NCI-H128 (cell line): ENCODE measurements at regions not wholly inside any gene's neighbourhood (a gene's known extent, or its start where the extent isn't known, plus 50 kb on each side); places are given as distances from the start of the nearest gene placed in this dataset.
"Not testable (repeated sequence)": the region's sequence is repeated elsewhere in the genome, so short reads cannot be mapped to it uniquely, and the experiment has no call there.

ENCODE experiments used
- DNase-seq: peaks from one replicate; lab custom pipeline; 2025; ENCODE audit not compliant: unreplicated experiment; lab: John Stamatoyannopoulos, UW

- not testable (repeated sequence) for DNase-seq
Measured at GRCh38 chr9:108032079-108032478, 542.5 kb upstream of the KLF4 start.

GRCh38 chr9:108031221-108031620 lies 541.7 kb upstream of the KLF4 start:
- not testable (repeated sequence) for DNase-seq

GRCh38 chr9:108026718-108027117 lies 537.1 kb upstream of the KLF4 start:
- not testable (repeated sequence) for DNase-seq

DNA sequence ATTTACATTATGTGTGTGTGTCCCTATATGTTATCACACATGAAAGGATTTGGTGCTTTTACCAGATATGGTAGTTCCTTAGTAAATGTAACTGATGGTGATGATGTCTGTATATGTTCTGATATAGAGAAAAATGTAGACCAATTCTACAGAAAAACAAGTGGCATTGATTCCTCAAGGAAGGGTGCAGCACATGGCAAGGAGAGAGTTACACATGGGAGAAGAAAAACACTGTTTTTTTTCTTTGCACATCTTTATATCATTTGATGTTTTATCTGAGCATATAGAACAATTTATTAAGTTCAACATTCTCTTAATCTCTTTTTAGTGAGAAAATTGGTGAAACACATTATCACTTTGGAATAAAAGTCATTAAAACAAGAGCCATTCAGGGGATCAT lies 535.0 kb upstream of the KLF4 start:
- DNase-seq = no peak

DNA sequence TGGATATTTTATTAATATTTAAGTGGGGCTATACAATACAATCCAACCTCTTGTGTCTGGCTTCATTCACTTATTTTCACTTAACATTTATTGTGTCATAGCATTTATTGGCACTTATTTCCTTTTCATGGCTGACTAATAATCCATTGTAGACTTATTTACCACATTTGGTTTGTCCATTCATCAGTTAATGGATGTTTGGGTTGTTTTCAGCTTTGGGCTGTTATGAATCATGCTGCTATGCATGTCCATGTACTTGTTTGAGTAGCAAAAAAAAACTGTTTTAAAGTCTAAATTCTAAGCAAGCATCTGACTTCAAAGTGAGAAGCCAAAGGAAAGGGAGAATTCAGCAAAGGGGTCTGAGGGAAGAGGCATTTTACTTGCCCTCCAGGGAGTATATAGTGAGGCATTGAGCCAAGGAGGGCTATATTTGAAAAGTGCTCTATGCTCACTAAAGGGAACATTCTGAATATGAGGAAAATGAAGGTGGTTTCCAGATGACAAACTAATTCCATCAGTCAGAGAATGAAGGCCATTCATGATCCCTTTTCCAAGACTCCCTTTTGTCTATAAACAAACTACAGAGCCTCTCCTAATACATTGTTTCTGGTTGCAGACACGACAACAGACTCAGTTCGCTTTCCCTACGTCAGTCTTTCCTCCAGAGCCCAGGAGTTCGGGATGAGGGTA lies 532.8 kb upstream of the KLF4 start:
- DNase-seq = no peak

DNA sequence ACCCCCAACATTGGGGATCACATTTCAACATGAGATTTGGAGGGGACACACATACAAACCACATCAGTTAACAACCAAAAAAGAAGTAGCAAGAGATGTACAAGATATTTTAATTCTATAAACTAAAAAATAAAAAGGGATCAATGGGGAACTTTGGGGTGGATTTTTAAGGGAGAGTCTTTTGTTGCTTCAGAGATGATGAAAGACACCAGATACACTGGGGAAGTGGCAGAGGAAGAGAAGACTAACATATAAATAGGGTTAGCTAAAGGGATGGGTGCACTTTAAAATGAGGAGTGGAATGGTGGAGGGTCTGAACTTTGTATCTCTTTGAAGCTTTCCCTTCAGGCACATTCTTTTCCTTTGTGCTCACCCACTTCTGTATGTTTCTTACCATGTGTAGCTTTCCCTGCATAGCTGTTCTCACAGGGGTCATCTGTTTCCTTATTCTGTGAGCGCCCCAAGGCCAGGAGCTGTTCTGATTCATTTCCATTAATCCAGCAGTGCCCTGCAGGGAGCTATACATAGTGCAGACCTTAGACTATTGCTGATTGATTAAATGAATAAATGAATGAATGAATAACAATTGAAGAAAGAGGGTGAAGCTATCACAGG lies 531.6 kb upstream of the KLF4 start:
- DNase-seq = no peak

- no peak for DNase-seq
Measured at GRCh38 chr9:108019821-108020220, 530.3 kb upstream of the KLF4 start.

- DNase-seq = no peak
Measured at GRCh38 chr9:108017671-108018070, 528.1 kb upstream of the KLF4 start.

DNA sequence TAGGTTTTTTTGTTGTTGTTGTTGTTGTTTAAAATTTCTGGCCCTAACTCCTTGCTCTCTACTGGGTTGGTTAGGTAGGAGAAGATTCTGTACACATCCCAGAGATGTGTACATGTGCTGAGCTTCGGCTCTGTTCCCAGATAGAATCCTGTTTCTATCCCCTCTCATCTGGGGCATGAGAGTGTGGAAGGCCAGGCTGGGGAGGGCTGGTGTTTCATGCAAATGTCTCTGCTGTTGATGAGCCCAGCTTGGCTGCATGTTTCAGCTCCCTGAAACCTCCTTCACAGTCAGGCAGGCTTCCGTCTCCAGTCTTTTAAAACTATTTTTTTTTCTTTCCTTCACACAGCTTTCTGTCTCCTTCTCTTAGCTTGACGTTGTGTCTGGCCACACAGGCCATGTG lies 526.9 kb upstream of the KLF4 start:
- no peak for DNase-seq

DNA sequence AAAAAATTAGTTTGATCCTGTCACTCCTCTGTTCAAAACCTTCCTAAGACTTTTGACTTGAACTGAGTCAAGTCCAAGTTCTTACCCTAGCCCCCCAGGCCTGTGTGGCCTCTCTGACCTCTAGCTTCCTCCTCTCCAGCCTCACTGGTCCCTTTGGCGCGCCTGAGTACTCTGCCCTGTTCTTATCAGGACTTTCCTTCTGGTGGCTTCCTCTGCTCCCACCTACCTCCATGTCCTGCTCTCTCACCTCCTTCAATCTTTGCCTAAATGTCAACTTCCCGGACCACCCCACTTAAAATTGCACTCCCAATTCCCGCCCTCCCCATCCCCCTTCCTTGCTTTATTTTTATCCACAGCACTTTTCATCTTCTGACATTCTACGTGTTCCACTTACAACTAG lies 526.1 kb upstream of the KLF4 start:
- no peak for DNase-seq

- DNase-seq = no peak
Measured at GRCh38 chr9:108014353-108014752, 524.8 kb upstream of the KLF4 start.

- no peak for DNase-seq
Measured at GRCh38 chr9:108012886-108013665, 523.5 kb upstream of the KLF4 start.

- no peak for DNase-seq
Measured at GRCh38 chr9:108012405-108012804, 522.8 kb upstream of the KLF4 start.

DNA sequence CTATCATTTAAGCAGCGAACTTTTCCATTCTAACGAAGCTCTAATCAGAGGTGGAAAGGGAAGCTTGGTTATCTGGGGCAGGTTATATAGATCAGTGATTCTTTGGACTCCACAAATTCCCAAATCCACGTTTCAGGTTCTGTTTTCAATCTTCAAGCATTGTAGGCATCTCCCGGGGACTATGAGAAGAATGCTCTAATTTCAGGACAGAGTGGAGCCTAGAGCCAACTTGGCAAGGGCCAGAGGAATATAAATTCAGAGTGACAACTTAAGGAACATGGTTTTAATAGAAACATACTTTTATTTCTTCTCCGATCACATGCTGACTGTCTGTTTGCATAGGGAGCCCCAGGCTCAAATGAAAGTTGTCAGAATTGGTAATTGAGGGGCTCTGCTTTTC lies 514.0 kb upstream of the KLF4 start:
- no peak for DNase-seq

- DNase-seq = no peak
Measured at GRCh38 chr9:108002371-108002956, 512.9 kb upstream of the KLF4 start.

- no peak for DNase-seq
Measured at GRCh38 chr9:108001237-108001636, 511.7 kb upstream of the KLF4 start.

GRCh38 chr9:107999890-108000289 lies 510.3 kb upstream of the KLF4 start:
- DNase-seq = no peak

- DNase-seq = no peak
Measured at GRCh38 chr9:107999011-107999410, 509.4 kb upstream of the KLF4 start.

GRCh38 chr9:107994648-107995047 lies 505.1 kb upstream of the KLF4 start:
- no peak for DNase-seq

DNA sequence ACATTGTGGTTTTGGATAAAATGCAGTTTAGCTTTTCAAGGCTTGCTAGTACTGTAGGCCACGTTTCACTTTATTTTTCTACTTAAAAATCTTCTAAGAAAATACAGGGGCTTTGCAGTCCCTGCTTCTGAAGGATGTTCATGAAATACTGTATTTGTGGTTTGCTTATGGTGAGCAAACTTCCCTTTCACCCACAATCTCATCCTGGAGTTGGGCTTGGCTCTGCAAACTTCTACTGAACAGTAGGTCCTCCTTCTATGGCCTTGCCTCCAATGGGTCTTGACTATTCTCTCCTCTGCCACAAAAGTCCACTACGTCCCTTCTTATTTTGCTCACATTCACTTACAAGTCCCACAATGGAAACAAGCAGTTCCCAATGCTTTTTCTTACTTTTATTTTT lies 502.7 kb upstream of the KLF4 start:
- DNase-seq = no peak

DNA sequence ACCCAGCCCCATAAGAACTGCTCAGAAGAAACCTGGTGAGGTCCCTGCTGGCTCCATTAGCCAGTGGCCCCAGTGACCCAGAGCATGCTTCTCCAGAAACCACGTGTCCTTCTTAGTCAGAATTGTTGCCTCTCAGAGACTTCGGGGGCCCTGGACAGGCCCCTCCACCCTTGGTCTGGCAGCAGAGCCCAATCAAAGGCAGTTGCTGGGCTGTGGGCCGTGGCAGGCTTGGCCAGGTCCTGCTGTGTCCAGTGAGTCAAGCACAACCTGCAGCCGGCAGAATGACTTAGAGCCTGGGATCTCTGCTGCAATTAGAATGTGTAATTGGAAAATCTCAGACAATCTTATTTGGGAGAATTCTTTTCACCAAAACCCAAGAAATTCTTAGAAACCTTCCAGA lies 502.0 kb upstream of the KLF4 start:
- no peak for DNase-seq

DNA sequence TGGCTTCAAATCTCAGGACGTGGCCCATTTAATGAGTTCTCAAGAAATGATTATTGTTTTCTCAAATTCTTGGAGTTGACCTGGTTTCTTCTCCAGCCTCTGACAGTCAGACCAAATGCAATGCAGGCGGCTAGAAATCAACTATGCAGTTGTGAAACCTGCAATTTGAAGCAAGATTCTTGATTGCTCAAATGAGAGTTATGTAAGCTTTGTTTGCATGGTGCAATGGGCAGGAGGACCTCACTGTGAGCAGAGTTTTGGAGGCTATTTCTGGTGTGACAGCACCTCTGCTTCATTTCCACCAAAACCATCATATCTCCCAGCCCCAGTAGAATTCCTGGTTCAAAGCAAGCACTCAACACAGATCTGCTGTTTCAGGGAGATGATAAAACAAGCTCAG lies 500.0 kb upstream of the KLF4 start:
- DNase-seq = no peak
